GM18507 (cell line): ENCODE measurements at regions not wholly inside any gene's neighbourhood (a gene's known extent, or its start where the extent isn't known, plus 50 kb on each side); places are given as distances from the start of the nearest gene placed in this dataset.
"Not testable (repeated sequence)": the region's sequence is repeated elsewhere in the genome, so short reads cannot be mapped to it uniquely, and the experiment has no call there.

ENCODE experiments used
- DNase-seq: peaks from one replicate; pipeline ENCODE4 v3.0.0; 2011; ENCODE audit warnings: low read depth; ENCODE audit not compliant: insufficient read length; ENCODE audit errors: extremely low spot score
- FAIRE-seq: peaks from 2 replicates; lab custom pipeline; 2011; peaks lifted over from hg19 to GRCh38; lab: Jason Lieb, UNC

DNA sequence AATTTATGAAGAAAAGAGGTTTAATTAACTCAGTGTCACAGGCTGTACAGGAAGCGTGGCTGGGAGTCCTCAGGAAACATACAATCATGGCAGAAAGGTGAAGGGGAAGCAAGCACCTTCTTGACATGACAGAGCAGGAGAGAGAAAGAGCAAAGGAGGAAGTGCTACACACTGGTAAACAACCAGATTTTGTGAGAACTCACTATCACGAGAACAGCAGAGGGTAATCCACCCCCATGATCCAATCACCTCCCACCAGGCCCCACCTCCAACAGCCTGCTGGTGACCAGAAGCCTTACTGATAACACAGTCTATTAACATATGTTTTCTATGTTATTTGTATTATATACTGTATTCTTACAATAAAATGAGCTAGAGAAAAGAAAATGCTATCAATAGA is 254.8 kb downstream of the PCDH10 start:
- FAIRE-seq (no peak), DNase-seq (no peak)

DNA sequence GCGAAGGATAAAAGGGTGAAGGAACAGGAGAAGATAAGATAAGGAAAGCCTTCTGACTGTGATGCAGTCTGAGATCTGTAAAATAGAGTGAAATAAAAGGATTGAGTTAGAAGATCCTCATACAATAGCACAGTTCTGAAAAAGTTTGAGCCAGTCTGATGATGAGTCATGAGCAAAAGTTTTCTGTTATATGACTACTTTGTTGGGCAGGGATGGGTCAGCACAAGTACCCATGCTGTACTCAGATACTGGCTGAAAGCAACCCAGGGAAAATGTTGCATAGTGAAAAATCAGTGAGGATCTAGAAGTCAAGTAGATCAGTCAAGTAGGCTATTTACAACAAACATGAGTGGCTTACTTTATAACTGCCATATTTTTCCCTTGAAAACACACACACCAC is 253.5 kb downstream of the PCDH10 start:
- FAIRE-seq (no peak), DNase-seq (no peak)

DNA sequence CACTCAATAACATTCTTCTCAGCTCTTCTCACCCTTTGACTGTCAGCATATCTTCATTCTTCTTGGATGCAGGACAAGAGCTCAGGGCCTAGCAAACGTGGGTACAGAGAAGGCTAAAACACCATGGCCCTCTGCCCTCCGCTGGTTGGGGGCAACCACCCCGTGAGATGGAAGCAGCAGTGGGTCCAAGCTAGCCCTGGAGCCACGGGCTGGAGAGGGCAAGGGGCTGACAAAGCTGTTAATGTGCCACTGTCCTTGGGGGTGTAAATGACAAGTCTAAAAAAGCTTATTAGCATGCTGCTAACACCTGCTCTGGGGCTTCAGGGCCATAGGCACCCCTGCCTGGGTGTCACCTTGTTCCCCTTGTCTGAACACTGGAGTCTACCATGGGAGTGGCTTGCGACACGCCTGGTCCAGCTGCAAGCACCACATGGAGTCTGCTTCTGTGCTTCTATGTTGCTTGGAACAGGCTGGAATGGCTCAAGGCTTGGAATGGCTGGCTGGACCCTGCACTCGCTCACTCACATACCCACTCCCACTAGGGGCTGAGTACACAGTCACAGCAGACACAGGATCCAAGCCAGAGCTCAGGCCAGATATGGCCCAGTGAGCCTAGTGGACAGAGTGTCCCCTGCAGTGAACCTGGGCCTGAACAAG is 246.0 kb downstream of the PCDH10 start:
- FAIRE-seq: no peak
- no peak for DNase-seq

- no peak for DNase-seq
- FAIRE-seq: no peak
Observed at GRCh38 chr4:133390198-133390855, 241.2 kb downstream of the PCDH10 start.

DNA sequence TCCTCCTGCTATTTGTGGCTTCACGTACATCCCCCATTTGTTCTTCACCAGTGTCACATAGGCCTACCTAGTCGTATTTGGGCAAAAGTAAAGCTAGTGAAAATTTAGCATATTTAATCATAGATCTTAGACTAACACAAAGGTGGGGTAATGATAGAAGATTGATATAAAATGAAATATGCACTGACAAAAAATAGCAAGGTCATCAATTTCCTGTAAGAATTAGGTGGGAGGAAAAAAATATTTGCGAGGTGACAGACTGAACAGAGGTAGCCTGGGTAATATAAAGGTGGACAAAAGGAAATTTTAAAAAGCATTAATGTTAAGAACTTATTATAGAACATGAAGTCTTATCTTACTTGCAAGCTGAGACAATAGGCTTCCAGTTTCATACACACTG is 239.9 kb downstream of the PCDH10 start:
- FAIRE-seq (no peak), DNase-seq (no peak)

DNA sequence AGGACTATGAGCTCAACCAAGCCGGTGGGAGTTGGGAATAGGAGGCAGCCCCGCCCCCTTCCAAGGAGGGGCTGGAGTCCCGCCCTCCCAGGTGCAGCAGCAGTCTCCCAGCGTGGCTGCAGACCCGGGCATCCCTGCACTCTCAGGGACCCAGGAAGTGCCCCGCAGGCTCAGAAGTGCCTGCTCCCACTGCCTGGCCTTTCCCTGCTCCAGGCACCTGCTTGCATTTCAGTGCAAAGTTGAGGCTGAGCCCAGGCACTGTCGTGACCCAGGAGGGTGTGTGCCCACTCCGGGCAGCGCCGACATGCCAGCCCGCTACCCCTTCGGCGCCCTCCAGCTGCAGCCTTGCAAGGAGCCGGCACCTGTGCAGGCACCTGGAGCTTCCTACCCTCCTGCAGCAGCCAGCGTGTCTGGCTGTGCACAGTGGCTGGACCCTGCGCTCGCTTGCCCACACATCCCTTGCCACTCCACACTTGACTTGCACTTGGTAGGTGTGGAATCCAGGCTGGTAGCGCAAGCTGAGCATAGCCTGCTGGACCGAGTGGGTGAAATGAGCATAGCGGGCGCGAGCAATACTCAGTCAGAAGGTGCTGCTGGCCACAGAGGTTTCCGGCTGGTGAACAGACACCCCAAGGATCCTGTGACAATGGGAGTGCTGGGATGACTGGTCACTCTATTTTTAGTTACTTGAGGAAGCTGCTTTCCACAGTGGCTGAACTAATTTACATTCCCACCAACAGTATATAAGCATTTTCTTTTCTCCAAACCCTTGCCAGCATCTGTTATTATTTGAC is 236.3 kb downstream of the PCDH10 start:
- DNase-seq (no peak), FAIRE-seq (no peak)

- FAIRE-seq: no peak
Observed at GRCh38 chr4:133379681-133380438, 230.8 kb downstream of the PCDH10 start.

GRCh38 chr4:133377286-133377685 is 228.2 kb downstream of the PCDH10 start:
- DNase-seq: no peak
- FAIRE-seq: no peak

More at GRCh38 chr4:133379681-133380438, 230.8 kb downstream of the PCDH10 start:
- no peak for DNase-seq

GRCh38 chr4:133372699-133373098 is 223.6 kb downstream of the PCDH10 start:
- DNase-seq: no peak
- no peak for FAIRE-seq

DNA sequence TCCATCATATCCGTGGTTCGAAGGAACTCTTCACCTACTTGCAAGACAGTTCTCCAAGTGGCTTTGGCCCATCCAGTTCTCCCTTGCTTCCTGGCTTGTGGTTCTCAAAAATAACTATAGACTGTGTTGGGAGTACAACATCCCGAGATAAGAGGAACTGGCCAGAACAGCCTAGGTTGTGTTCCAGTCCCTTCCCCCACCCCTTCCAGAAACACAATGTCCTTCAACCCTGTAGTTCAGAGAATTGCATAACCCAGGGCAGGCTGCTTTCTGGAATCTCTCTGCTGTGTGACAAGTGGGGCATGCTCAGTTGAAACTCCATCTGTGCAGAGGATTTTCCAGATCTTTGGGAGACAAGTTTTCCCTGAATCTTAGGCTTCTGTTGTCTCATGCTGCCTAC is 206.5 kb downstream of the PCDH10 start:
- FAIRE-seq: no peak

DNA sequence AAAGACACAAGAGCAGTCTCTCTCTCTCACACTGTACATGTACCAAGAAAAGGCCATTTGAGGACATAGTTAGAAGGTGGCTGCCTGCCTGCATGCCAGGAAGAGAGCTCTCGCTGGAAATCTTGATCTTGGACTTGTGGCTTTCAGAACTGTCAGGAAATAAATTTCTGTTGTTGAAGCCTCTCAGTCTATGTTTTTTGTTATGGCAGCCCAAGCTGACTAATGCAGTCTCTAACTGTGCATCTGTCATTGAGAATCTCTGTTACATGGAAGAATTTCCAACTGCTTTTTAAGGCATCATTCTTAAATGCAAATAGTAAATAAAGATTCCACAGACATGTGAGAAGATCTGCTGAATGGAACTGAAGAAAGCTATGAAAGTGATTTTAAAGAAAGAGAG is 198.3 kb downstream of the PCDH10 start:
- no peak for FAIRE-seq
- no peak for DNase-seq

More for the DNA sequence above, 206.5 kb downstream of the PCDH10 start:
- no peak for DNase-seq

DNA sequence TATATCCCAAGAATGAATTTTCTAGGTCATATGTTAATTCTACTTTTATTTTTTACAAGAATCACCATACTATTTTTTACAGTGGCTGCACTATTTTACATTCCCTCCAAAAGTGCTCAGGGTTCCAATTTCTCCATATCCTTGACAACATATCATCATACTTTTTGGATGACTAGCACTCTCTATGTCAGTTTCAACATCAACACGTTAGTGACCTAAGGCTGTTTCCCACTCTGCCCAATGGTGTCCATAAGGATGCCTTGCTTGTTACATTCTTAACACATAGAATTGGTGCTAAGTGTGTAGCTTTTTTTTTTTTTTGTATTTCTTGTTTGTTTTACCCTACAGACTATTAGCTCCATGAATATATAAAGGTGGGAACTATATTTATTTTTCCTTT is 175.4 kb downstream of the PCDH10 start:
- no peak for DNase-seq
- no peak for FAIRE-seq

DNA sequence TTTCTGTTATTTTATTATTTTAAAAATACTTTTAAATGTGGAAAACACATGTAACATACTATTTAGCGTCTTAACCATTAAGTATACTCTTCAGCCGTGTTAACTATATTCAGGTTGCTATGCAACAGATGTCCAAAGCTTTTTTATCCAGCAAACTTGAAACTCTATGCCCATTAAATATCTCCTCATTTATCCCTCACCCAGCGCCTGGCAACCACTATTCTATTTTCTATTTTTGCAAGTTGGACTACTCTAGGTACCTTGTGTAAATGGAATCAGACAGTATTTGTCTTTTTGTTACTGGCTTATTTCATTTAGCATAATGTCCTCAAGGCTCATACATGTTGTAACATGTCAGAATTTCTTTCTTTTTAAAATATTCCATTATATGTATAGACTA is 174.6 kb downstream of the PCDH10 start:
- FAIRE-seq (no peak), DNase-seq (no peak)

- DNase-seq (no peak), FAIRE-seq (peak; percentile 26)
Observed at GRCh38 chr4:133320576-133321170, 171.6 kb downstream of the PCDH10 start.

GRCh38 chr4:133316909-133317308 is 167.8 kb downstream of the PCDH10 start:
- DNase-seq (no peak), FAIRE-seq (no peak)

DNA sequence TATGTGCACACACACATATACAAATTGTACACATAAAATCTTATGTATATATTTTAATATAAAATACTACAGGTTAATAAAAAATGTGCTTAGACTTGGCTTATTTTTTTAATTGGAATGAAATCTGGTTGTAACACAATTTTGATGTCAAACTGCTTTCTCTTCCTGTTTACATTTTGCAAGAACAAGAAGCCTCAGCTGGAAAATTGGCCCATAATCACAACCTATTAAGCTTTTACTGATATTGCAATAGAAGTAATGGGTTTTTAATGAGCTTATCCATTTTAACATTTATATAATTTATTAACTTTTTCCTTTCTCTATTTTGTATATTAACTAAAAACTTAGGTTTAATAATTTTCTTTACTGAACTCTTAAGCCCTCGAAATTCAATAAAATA is 165.9 kb downstream of the PCDH10 start:
- no peak for FAIRE-seq
- DNase-seq: no peak

GRCh38 chr4:133287396-133287795 is 138.3 kb downstream of the PCDH10 start:
- DNase-seq: no peak
- FAIRE-seq: no peak

- DNase-seq (no peak), FAIRE-seq (no peak)
Observed at GRCh38 chr4:133278591-133278990, 129.5 kb downstream of the PCDH10 start.

DNA sequence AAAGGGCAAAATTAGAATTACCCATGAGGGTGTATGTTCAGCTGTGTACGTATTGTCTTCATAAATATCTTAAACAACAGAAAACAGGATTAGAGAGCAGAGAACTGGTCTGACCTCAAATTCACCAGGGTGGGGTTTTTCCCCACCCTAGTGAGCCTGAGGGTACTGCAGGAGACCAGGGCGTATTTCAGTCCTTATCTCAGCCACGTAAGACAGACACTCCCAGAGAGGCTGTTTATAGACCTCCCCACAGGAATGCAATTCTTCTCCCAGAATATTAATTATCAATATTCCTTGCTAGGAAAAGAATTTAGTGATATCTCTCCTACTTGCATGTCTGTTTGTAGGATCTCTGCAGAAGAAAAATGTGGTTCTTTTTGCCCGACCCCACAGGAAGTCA is 128.8 kb downstream of the PCDH10 start:
- not testable (repeated sequence) for FAIRE-seq, DNase-seq

- DNase-seq (no peak), FAIRE-seq (no peak)
Observed at GRCh38 chr4:133275246-133275645, 126.2 kb downstream of the PCDH10 start.
